ENCODE measurements at regions not wholly inside any gene's neighbourhood (a gene's known extent, or its start where the extent isn't known, plus 50 kb on each side); places are given as distances from the start of the nearest gene placed in this dataset.

GRCh38 chr21:41048623-41049022, 119.3 kb upstream of the BACE2 start:
- no peak for TF ChIP-seq POLR2AphosphoS5 (IDR thresholded peaks at IDR 0.05; ENCODE audit: low read depth, low read length)
- no peak for TF ChIP-seq TAF1 (IDR thresholded peaks at IDR 0.05; ENCODE audit: borderline replicate concordance, low read depth, low read length)
- TF ChIP-seq POLR2A (IDR thresholded peaks at IDR 0.05; ENCODE audit: low read depth, low read length): no peak
- DNase-seq (ENCODE audit: insufficient read length) (no peak), FAIRE-seq (no peak)

- no peak for FAIRE-seq
- no peak for DNase-seq (ENCODE audit: insufficient read length)
- TF ChIP-seq POLR2A (IDR thresholded peaks at IDR 0.05; ENCODE audit: low read depth, low read length): no peak
- no peak for TF ChIP-seq POLR2AphosphoS5 (IDR thresholded peaks at IDR 0.05; ENCODE audit: low read depth, low read length)
- TF ChIP-seq TAF1 (IDR thresholded peaks at IDR 0.05; ENCODE audit: borderline replicate concordance, low read depth, low read length): no peak
These were observed 115.0 kb upstream of the BACE2 start for GRCh38 chr21:41052820-41053555.

GRCh38 chr21:41054018-41054578, 113.9 kb upstream of the BACE2 start:
- TF ChIP-seq TAF1 (IDR thresholded peaks at IDR 0.05; ENCODE audit: borderline replicate concordance, low read depth, low read length) (no peak), POLR2AphosphoS5 (IDR thresholded peaks at IDR 0.05; ENCODE audit: low read depth, low read length) (no peak), POLR2A (IDR thresholded peaks at IDR 0.05; ENCODE audit: low read depth, low read length) (no peak)
- FAIRE-seq (no peak), DNase-seq (ENCODE audit: insufficient read length) (no peak)

- no peak for TF ChIP-seq TAF1 (IDR thresholded peaks at IDR 0.05; ENCODE audit: borderline replicate concordance, low read depth, low read length)
- no peak for TF ChIP-seq POLR2AphosphoS5 (IDR thresholded peaks at IDR 0.05; ENCODE audit: low read depth, low read length)
- no peak for TF ChIP-seq POLR2A (IDR thresholded peaks at IDR 0.05; ENCODE audit: low read depth, low read length)
- FAIRE-seq (no peak), DNase-seq (ENCODE audit: insufficient read length) (no peak)
These were observed 112.7 kb upstream of the BACE2 start for GRCh38 chr21:41055266-41055665.

- DNase-seq (ENCODE audit: insufficient read length) (no peak), FAIRE-seq (no peak)
- TF ChIP-seq POLR2AphosphoS5 (IDR thresholded peaks at IDR 0.05; ENCODE audit: low read depth, low read length) (no peak), POLR2A (IDR thresholded peaks at IDR 0.05; ENCODE audit: low read depth, low read length) (no peak), TAF1 (IDR thresholded peaks at IDR 0.05; ENCODE audit: borderline replicate concordance, low read depth, low read length) (no peak)
These were observed 108.1 kb upstream of the BACE2 start for GRCh38 chr21:41059871-41060270.

- DNase-seq (ENCODE audit: insufficient read length) (no peak), FAIRE-seq (no peak)
- TF ChIP-seq POLR2AphosphoS5 (IDR thresholded peaks at IDR 0.05; ENCODE audit: low read depth, low read length) (no peak), TAF1 (IDR thresholded peaks at IDR 0.05; ENCODE audit: borderline replicate concordance, low read depth, low read length) (no peak), POLR2A (IDR thresholded peaks at IDR 0.05; ENCODE audit: low read depth, low read length) (no peak)
These were observed 106.3 kb upstream of the BACE2 start for GRCh38 chr21:41061701-41062100.

GRCh38 chr21:41064334-41064791, 103.6 kb upstream of the BACE2 start:
- DNase-seq (ENCODE audit: insufficient read length): no peak
- FAIRE-seq: no peak
- TF ChIP-seq POLR2AphosphoS5 (IDR thresholded peaks at IDR 0.05; ENCODE audit: low read depth, low read length) (no peak), TAF1 (IDR thresholded peaks at IDR 0.05; ENCODE audit: borderline replicate concordance, low read depth, low read length) (no peak), POLR2A (IDR thresholded peaks at IDR 0.05; ENCODE audit: low read depth, low read length) (no peak)

GRCh38 chr21:41064951-41065350, 103.0 kb upstream of the BACE2 start:
- no peak for FAIRE-seq
- no peak for TF ChIP-seq TAF1 (IDR thresholded peaks at IDR 0.05; ENCODE audit: borderline replicate concordance, low read depth, low read length)
- TF ChIP-seq POLR2AphosphoS5 (IDR thresholded peaks at IDR 0.05; ENCODE audit: low read depth, low read length): no peak
- DNase-seq (ENCODE audit: insufficient read length): no peak

GRCh38 chr21:41065539-41065938, 102.4 kb upstream of the BACE2 start:
- FAIRE-seq (no peak), DNase-seq (ENCODE audit: insufficient read length) (no peak)
- TF ChIP-seq TAF1 (IDR thresholded peaks at IDR 0.05; ENCODE audit: borderline replicate concordance, low read depth, low read length) (no peak), POLR2AphosphoS5 (IDR thresholded peaks at IDR 0.05; ENCODE audit: low read depth, low read length) (no peak), POLR2A (IDR thresholded peaks at IDR 0.05; ENCODE audit: low read depth, low read length) (no peak)

GRCh38 chr21:41066086-41066938, 101.6 kb upstream of the BACE2 start:
- no peak for TF ChIP-seq TAF1 (IDR thresholded peaks at IDR 0.05; ENCODE audit: borderline replicate concordance, low read depth, low read length)
- TF ChIP-seq POLR2AphosphoS5 (IDR thresholded peaks at IDR 0.05; ENCODE audit: low read depth, low read length): no peak
- FAIRE-seq (no peak), DNase-seq (ENCODE audit: insufficient read length) (no peak)

- no peak for DNase-seq (ENCODE audit: insufficient read length)
- TF ChIP-seq POLR2AphosphoS5 (IDR thresholded peaks at IDR 0.05; ENCODE audit: low read depth, low read length) (no peak), TAF1 (IDR thresholded peaks at IDR 0.05; ENCODE audit: borderline replicate concordance, low read depth, low read length) (no peak)
- no peak for FAIRE-seq
These were observed 100.3 kb upstream of the BACE2 start for GRCh38 chr21:41067709-41068108.
